Tibial nerve (tissue), 4 donors: ENCODE measurements at regions not wholly inside any gene's neighbourhood (a gene's known extent, or its start where the extent isn't known, plus 50 kb on each side); places are given as distances from the start of the nearest gene placed in this dataset.

Source experiments
- CTCF ChIP-seq, 5 experiments: fragments of 200-600 bp in 3 of 5; fragments of 450-650 bp in 2 of 5; sonication (generic) in 3 of 5; IDR thresholded peaks; one replicate each; pipeline ENCODE4 v1.5.1; 2016 to 2019; ENCODE audit warnings: antibody characterized with exemption in 5 of 5, mild to moderate bottlenecking in 3 of 5, moderate library complexity in 2 of 5
- EP300 ChIP-seq, 2 donors: sonication (generic); formaldehyde crosslinking; IDR thresholded peaks; one replicate each; pipeline ENCODE4 v1.6.1; 2017; ENCODE audit warnings: antibody characterized with exemption in 2 of 2, mild to moderate bottlenecking in 1 of 2
- POLR2A ChIP-seq, 2 donors: fragments of 450-650 bp; IDR thresholded peaks; one replicate each; pipeline ENCODE4 v1.6.1; 2017; ENCODE audit warnings: antibody characterized with exemption in 2 of 2, mild to moderate bottlenecking in 2 of 2, moderate library complexity in 2 of 2

GRCh38 chr12:90193500-90193899 lies 484.9 kb upstream of the ATP2B1 start:
- no peak for TF ChIP-seq CTCF (IDR thresholded peaks at IDR 0.05)
- no peak for TF ChIP-seq POLR2A (IDR thresholded peaks at IDR 0.05)
- no peak for TF ChIP-seq EP300 (IDR thresholded peaks at IDR 0.05)
